CD4-positive, alpha-beta T cell (primary cell): ENCODE measurements at regions not wholly inside any gene's neighbourhood (a gene's known extent, or its start where the extent isn't known, plus 50 kb on each side); places are given as distances from the start of the nearest gene placed in this dataset.

ENCODE experiments used
- ATAC-seq: fragments of 200-7000 bp; cut with Tn5 transposase; one replicate; pipeline ENCODE4 v1.10.0; 2022; ENCODE audit warnings: mild to moderate bottlenecking; ENCODE audit not compliant: poor library complexity
- CTCF ChIA-PET: fragments of 350-600 bp; sonication (Branson Sonifier 250); formaldehyde crosslinking; loops from one replicate; lab custom pipeline; 2021; ENCODE audit warnings: antibody characterized with exemption, inconsistent platforms; lab: Charles Lee
- POLR2A ChIA-PET: fragments of 350-600 bp; sonication (Branson Sonifier 250); formaldehyde crosslinking; loops from one replicate; lab custom pipeline; 2021; ENCODE audit warnings: antibody characterized with exemption, inconsistent platforms; lab: Charles Lee
- DNase-seq, 14 experiments: peaks; one replicate each; pipeline ENCODE4 v3.0.0-alpha.2; 2013 to 2020; ENCODE audit warnings: mixed read lengths in 2 of 14
- H3K27ac ChIP-seq, 2 donors: one replicate each; pipeline versions ENCODE4 v1.5.1 to v1.7.0; 2013; ENCODE audit warnings: low read length in 2 of 2, low read depth in 1 of 2, mild to moderate bottlenecking in 1 of 2
- H3K27me3 ChIP-seq, 2 experiments: 1 replicate in 1 of 2; 2 replicates in 1 of 2; pipeline versions ENCODE4 v1.6.1 to v1.7.0; 2013; ENCODE audit warnings: low read length in 2 of 2, control low read depth in 1 of 2, mild to moderate bottlenecking in 1 of 2, moderate library complexity in 1 of 2; ENCODE audit not compliant: insufficient read depth in 2 of 2, control insufficient read depth in 1 of 2
- H3K36me3 ChIP-seq: one replicate; pipeline ENCODE4 v1.6.1; 2013; ENCODE audit warnings: low read length, control low read depth; ENCODE audit not compliant: insufficient read depth
- H3K4me1 ChIP-seq: one replicate; pipeline ENCODE4 v1.6.1; 2013; ENCODE audit warnings: low read length, control low read depth; ENCODE audit not compliant: insufficient read depth
- H3K4me3 ChIP-seq: one replicate; pipeline ENCODE4 v1.5.1; 2013; ENCODE audit warnings: mild to moderate bottlenecking, low read length, moderate library complexity
- H3K9me3 ChIP-seq, 2 experiments: 1 replicate in 1 of 2; 2 replicates in 1 of 2; pipeline versions ENCODE4 v1.6.1 to v1.7.0; 2013; ENCODE audit warnings: low read length in 2 of 2, mild to moderate bottlenecking in 2 of 2, control low read depth in 1 of 2, moderate library complexity in 1 of 2; ENCODE audit not compliant: control insufficient read depth in 1 of 2, insufficient read depth in 1 of 2
- H3K27ac Mint-ChIP-seq: one replicate; pipeline ENCODE4 v1.8.0; 2020; ENCODE audit warnings: mixed read lengths
- H3K27me3 Mint-ChIP-seq: one replicate; pipeline ENCODE4 v1.8.0; 2021; ENCODE audit warnings: mixed read lengths
- H3K36me3 Mint-ChIP-seq: one replicate; pipeline ENCODE4 v1.8.0; 2021; ENCODE audit warnings: low read depth, mixed read lengths
- H3K4me1 Mint-ChIP-seq: one replicate; pipeline ENCODE4 v1.8.0; 2021; ENCODE audit warnings: low read depth, mixed read lengths
- H3K4me3 Mint-ChIP-seq: one replicate; pipeline ENCODE4 v1.8.0; 2020; ENCODE audit warnings: mild to moderate bottlenecking, mixed read lengths
- H3K9me3 Mint-ChIP-seq: one replicate; pipeline ENCODE4 v1.8.0; 2020; ENCODE audit warnings: mixed read lengths
- intact Hi-C, 2 experiments: fragments of 100-400 bp; cut with DNase I in 1 of 2; cut with micrococcal nuclease in 1 of 2; formaldehyde crosslinking; loops; one replicate each; pipeline versions ENCODE4 v1.15.1 to v1.9.0; 2023 to 2025; cut with DNase I, micrococcal nuclease
- TF ChIP-seq, protein P1 (sequence below): fragments of 200-600 bp; IDR thresholded peaks from one replicate; pipeline ENCODE4 v1.8.0; 2022; ENCODE audit warnings: antibody characterized with exemption, mild to moderate bottlenecking

DNA sequence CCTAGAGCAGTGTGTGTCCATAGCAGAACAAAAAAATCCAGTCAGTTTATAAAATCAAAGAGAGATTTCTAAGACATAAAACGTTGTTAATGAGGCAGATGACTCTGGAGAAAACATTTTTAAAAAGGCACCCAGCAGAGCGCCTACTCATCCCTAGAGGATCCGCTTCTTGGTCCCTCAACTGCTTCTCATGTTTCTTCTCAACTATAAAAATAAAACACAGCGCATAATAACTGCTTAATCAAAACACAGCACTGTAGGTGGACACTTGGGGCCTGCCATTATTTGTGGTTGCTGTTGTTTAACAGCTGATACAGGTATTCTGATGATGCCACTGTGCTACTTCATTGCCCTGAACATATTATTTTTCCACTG lies 347.9 kb downstream of the FGF9 start:
- intact Hi-C loops = no loop called here
- no peak for DNase-seq
- Mint-ChIP-seq H3K9me3 (no peaks in the 10 kb centered on the region), H3K4me3 (no peak overlapping the region), H3K27ac (no peak overlapping the region), H3K36me3 (no peaks in the 10 kb centered on the region), H3K4me1 (peaks cover 3% of the 10 kb centered on the region), H3K27me3 (no peaks in the 10 kb centered on the region)
- Histone ChIP-seq H3K4me1 (no peaks in the 10 kb centered on the region), H3K27me3 (no peaks in the 10 kb centered on the region), H3K9me3 (no peaks in the 10 kb centered on the region), H3K36me3 (no peaks in the 10 kb centered on the region), H3K27ac (no peak overlapping the region), H3K4me3 (no peak overlapping the region)
- ChIA-PET POLR2A (interaction anchor here (0.7 kb wide), 1 partner anchor 991 kb away, joined by 3 read pairs; no protein-coding TSS in a partner anchor), CTCF (no interaction called here)
- TF ChIP-seq, protein P1, sequence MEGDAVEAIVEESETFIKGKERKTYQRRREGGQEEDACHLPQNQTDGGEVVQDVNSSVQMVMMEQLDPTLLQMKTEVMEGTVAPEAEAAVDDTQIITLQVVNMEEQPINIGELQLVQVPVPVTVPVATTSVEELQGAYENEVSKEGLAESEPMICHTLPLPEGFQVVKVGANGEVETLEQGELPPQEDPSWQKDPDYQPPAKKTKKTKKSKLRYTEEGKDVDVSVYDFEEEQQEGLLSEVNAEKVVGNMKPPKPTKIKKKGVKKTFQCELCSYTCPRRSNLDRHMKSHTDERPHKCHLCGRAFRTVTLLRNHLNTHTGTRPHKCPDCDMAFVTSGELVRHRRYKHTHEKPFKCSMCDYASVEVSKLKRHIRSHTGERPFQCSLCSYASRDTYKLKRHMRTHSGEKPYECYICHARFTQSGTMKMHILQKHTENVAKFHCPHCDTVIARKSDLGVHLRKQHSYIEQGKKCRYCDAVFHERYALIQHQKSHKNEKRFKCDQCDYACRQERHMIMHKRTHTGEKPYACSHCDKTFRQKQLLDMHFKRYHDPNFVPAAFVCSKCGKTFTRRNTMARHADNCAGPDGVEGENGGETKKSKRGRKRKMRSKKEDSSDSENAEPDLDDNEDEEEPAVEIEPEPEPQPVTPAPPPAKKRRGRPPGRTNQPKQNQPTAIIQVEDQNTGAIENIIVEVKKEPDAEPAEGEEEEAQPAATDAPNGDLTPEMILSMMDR = no peak
- ATAC-seq = no peak

DNA sequence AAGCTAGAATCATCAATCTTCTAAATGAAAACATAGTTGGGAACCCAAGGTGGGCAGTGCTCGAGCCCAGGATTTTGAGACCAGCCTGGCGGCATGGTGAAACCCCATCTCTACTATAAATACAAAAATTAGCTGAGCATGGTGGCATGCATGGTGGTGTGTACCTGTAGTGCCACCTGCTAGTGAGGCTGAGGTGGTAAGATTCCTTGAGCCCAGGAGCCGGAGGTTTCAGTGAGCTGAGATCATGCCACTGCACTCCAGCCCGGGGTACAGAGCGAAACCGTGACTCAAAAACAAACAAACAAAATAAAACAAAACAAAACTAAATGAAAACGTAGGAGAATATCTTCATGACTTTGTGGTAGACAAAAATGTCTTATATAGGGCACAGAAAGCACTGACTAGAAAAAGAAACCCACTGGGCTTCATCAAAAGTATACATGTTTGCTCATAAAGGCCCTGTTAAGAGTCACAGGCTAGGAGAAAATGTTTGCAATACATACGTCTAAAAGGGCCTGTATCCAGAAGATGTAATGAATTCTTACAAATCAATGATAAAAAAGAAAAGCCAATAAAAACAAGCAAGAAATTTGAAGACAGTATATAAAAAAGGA lies 353.6 kb downstream of the FGF9 start:
- ChIA-PET POLR2A (interaction anchor here (0.8 to 1.3 kb wide), 2 partner anchors 37 to 246 kb away, joined by 3 read pairs; no protein-coding TSS in a partner anchor), CTCF (no interaction called here)
- no peak overlapping the region for H3K27ac Mint-ChIP-seq
- no peak overlapping the region for H3K4me3 ChIP-seq
- no peaks in the 10 kb centered on the region for H3K36me3 Mint-ChIP-seq
- no peak overlapping the region for H3K4me3 Mint-ChIP-seq
- H3K36me3 ChIP-seq = no peaks in the 10 kb centered on the region
- H3K27me3 Mint-ChIP-seq = peaks cover 4% of the 10 kb centered on the region
- intact Hi-C loops = no loop called here
- no peak overlapping the region for H3K27ac ChIP-seq
- H3K4me1 ChIP-seq = no peaks in the 10 kb centered on the region
- no peaks in the 10 kb centered on the region for H3K4me1 Mint-ChIP-seq
- no peaks in the 10 kb centered on the region for H3K27me3 ChIP-seq
- no peak for ATAC-seq
- no peaks in the 10 kb centered on the region for H3K9me3 Mint-ChIP-seq
- TF ChIP-seq, protein P1 = no peak
- H3K9me3 ChIP-seq = no peaks in the 10 kb centered on the region
- DNase-seq = no peak

DNA sequence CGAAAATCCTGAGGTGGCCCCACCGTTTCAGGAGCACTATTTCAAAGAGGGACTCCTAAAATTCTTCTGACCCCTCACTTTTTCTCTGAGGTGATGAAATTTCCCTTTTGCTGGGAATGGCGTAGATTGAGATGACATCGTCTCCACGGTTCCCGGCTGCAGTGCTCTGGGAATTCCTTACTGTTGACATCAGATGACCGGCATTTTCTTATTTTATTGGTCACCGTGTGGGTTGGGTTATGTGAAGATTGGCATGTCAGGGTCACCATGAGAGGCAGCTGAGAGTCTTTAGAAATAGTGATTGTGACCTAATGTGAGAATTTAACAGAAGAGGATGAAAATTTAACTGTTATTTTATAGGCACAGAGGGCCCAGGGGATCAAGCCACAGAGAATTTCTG lies 356.7 kb downstream of the FGF9 start:
- TF ChIP-seq, protein P1 = no peak
- no peaks in the 10 kb centered on the region for H3K27me3 ChIP-seq
- H3K4me1 ChIP-seq = no peaks in the 10 kb centered on the region
- H3K4me3 ChIP-seq = no peak overlapping the region
- no peak overlapping the region for H3K27ac ChIP-seq
- intact Hi-C loops = no loop called here
- ChIA-PET POLR2A (no interaction called here), CTCF (no interaction called here)
- no peak overlapping the region for H3K4me3 Mint-ChIP-seq
- no peaks in the 10 kb centered on the region for H3K4me1 Mint-ChIP-seq
- ATAC-seq (no peak), DNase-seq (no peak)
- H3K9me3 Mint-ChIP-seq = no peaks in the 10 kb centered on the region
- H3K27me3 Mint-ChIP-seq = peaks cover 4% of the 10 kb centered on the region
- no peaks in the 10 kb centered on the region for H3K36me3 Mint-ChIP-seq
- no peak overlapping the region for H3K27ac Mint-ChIP-seq
- no peaks in the 10 kb centered on the region for H3K9me3 ChIP-seq
- H3K36me3 ChIP-seq = no peaks in the 10 kb centered on the region
